Fibroblast of lung (primary cell): ENCODE measurements at regions not wholly inside any gene's neighbourhood (a gene's known extent, or its start where the extent isn't known, plus 50 kb on each side); places are given as distances from the start of the nearest gene placed in this dataset.

Experiments used
- CTCF ChIP-seq, 2 donors: IDR thresholded peaks in 1 of 2; conservative IDR thresholded peaks in 1 of 2; 1 replicate in 1 of 2; 2 replicates in 1 of 2; pipeline ENCODE4 v1.5.1; 2011 to 2012; ENCODE audit warnings: low read length in 2 of 2, control low read depth in 1 of 2, inconsistent platforms in 1 of 2, low read depth in 1 of 2, mild to moderate bottlenecking in 1 of 2
- EZH2 ChIP-seq: IDR thresholded peaks from 2 replicates; pipeline ENCODE4 v1.5.1; 2012; ENCODE audit warnings: low read length, control low read depth, mild to moderate bottlenecking; ENCODE audit errors: missing control alignments

GRCh38 chrX:94722578-94722977 is 1048.6 kb downstream of the FAM133A start:
- TF ChIP-seq CTCF (conservative IDR thresholded peaks at IDR 0.05 in 1 of 2, IDR thresholded peaks at IDR 0.05 in 1 of 2; ENCODE audit: low read depth in 1 of 2, low read length in 2 of 2) (no peak), EZH2 (no peak)
